Kidney tubule cell (primary cell): ENCODE measurements at regions not wholly inside any gene's neighbourhood (a gene's known extent, or its start where the extent isn't known, plus 50 kb on each side); places are given as distances from the start of the nearest gene placed in this dataset.
"Not testable (repeated sequence)": the region's sequence is repeated elsewhere in the genome, so short reads cannot be mapped to it uniquely, and the experiment has no call there.

Source experiments
- DNase-seq: peaks from one replicate; pipeline ENCODE4 v3.0.0-alpha.2; 2018; ENCODE audit warnings: low spot score

DNA sequence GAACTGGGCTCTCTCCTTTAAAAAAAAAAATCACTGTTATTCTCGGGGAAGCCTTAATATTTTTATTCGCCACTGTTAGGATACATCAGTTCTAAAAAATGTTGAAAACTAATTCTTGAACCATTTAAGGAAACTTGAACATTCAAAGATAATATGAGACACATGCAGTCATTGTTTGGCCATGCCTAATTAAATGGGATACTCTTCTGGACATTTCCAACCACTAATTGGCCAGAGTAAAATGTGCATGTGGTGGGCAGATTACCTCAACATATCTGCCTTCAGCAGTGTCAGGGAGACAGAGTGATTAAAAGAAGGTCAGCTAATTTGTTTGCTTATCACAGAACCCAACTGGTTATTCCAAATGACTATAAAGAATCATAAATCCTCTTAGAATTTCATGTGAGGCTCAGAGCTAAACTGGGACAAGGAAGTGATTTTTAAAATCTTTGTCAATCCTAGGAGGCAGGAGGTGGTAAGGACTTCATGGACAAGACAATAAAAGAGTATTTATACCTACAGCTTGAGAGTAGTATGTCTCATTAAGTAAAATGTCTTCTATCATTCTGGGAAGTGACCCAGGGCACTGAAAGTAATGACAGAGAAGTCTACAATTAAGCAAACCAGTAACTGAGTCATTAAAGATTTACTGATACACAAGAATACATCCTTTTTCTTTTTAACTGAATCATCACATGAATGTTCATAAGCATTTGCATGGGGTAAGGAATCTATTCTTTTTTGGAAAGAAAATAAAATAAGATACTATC is 242.9 kb upstream of the TRPM3 start:
- peak; percentile 1 for DNase-seq

DNA sequence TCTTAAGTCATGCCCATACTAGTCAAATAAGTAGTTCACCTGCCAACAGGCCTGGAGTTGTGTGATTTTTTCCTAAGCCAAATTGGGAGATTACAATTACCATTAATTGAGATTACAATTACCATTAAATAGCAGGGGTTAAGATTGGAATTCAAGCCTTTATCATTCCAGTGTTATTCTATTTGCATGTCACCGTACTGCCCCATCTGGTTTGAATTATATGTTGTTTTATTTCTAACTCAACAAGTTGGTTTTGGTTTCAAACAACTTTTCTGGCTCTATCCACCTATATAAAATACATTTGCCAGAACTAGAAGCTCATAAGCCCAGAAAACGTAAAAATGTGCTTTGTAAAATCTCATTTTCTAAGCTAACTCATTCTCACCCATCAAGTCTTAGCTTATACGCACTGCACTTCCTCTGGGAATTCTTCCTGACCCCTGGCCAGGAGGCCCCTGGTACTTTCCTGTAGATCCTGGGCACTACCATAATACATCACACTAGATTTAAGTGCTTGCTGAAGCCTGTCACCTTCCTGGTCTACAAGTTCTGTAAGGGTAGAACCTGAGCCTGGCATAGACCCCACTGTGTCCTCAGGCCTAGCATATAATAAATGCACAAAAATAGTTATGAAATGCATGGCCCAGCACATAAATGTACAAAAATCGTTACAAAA is 242.0 kb upstream of the TRPM3 start:
- no peak for DNase-seq

DNA sequence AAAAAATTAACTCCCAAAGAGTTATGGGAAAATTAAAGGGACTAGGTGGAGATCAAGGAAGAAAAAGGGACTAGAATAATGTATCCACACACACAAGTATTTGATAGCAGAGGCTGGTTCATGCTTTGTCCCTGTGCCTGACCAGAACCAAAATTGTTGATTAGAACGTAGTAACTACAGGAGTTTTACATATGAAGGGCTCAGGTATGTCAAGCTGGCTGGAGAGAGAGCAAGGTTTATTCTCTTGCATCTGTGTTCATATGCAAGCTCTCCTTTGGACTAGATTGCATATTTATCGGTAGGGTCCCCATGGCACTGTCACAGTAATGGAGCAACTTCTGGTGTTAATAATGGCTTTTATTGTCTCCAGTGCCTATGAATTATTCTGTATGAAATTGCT is 239.9 kb upstream of the TRPM3 start:
- DNase-seq = no peak

DNA sequence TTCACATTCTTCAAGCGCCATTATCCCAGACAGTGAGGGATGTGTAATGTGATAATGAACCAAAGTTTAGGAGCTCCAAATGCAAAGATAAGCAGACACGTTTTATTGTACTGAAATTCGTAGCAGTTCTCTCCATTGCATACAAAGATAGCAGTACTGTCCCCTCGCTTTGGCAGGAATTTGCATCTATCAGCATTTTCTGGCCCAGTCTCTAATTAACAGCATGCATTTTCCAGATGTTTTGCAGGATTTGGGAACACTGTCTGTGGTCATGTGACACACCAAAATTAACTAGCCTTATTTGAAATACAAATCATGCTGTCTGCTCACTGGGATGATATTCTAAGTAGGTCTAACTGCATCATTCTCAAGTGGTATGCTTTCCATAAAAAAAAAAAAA is 235.9 kb upstream of the TRPM3 start:
- DNase-seq = no peak

DNA sequence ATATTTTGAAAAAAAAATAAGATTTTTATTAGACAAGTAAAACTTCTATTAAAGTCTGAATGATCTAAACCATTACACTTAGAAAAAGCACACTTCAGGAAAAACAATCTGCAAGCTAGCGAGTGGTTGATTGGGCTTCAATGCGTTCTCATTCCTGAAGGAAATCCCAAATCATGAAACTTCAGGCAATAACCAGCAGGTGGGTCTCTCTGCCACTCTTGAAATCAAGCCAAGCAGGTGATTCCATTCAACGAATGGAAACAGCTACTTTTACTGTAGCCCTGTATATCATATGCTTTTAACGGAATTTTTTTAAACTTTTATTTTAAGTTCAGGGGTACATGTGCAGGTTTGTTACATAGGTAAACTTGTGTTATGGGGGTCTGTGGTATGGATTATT is 234.5 kb upstream of the TRPM3 start:
- DNase-seq = no peak

DNA sequence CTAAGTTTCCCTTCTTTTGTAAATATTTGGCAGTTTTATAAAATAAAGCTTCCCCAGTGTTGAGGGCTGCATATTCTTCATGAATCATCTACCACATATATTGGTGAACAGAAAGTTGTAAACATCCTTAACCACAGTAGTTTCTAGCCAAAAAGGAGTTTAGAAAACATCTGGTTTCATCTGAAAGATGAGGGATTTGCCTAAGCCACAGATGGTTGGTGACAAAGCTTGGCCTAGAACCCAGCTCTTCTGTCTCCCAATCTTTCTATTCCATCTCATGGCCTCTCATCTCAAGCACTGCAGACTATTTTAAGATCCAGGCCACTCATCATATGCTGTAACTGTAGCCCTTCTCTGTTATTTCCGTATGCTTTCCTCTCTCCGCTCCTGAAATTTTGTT is 232.3 kb upstream of the TRPM3 start:
- DNase-seq = no peak

DNA sequence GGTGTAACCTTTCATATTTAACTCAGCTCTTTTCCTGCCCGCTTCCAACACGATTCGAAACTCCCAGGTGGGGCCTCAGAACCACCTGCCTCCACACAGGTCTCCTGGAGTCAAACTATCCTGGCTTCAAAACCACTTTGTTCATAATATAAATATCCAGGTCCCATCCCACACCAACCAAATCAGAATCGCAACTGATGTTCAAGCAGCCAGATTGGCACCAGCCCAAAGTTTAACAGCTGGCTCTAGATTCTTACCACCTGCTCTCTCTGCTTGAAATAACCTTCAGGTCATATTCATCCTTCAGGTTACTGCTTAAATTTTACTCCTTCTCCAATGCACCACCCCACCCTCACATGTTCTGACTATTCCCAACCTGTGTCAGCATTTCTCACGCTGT is 231.4 kb upstream of the TRPM3 start:
- DNase-seq = no peak

DNA sequence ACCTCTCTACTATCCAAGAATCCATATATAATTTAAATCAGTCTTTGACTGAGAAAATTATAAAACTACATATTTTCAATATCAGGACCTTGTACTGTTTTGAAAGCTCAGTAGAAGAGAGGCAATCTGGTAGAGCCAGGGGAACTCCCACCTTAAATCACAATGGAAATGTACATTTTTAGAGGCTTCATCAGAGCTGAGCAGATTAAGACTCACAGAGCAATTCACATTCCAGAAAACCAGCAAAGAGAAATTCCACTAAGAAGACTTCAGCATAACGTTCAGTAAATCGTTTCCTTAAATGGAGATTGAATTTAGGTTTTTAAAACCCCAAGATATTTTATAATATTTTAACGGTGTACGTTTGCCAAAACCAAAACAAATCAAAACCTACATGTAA is 227.8 kb upstream of the TRPM3 start:
- peak; percentile 23 for DNase-seq

DNA sequence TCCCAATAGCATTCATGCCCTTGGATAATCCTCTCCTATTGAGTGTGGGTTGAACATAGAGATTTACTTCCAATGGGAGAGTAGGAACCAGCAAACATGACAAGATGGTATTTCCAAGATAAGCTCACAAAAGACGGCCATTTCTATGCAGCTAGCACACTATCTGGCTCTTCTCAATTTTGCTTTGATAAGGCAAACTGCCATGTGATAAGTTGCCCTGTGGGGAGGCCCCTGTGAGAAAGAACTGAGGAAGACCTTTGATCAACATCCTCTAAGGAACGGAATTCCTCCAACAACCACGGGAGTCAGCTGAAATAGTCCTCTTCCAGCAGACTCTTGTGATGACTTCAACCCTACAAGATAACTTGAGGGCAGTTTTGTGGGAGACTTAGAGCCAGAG is 211.9 kb upstream of the TRPM3 start:
- DNase-seq = no peak

DNA sequence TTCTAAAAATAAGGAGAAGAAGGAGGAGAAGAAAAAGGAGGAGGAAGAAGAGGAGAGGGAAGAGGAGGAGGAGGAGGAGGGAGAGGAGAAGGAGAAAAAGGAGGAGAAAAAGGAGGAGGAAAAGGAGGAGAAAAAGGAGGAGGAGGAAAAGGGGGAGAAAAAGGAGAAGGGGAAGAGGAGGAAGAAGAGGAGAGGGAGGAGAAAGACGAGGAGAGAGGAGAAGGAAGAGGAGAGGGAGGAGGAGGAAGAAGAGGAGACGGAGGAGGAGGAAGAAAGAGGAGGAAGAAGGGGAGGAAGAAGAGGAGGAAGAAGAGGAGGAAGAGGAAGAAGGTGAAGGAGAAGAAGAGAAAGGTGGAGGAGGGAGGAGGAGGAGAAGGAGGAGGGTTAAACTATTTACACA is 210.2 kb upstream of the TRPM3 start:
- no peak for DNase-seq

DNA sequence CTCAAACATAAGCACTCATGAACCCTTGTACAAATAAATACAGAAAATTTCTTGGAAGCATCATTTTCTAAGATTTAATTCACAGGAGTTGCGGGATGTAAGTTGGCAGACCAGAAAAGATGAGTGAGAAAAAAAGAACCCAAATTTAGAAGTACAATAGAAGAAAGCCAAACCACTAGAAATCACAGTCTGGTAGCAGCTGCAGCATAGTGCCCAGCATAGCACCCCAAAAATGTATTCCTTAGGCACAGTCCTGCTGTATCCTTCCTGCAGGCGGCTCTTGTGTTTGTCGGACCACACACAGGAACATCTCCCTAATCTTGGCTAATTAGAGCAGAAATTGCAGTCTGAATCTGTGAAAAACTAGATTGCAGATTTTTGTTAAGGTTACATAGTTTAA is 208.5 kb upstream of the TRPM3 start:
- DNase-seq = no peak

DNA sequence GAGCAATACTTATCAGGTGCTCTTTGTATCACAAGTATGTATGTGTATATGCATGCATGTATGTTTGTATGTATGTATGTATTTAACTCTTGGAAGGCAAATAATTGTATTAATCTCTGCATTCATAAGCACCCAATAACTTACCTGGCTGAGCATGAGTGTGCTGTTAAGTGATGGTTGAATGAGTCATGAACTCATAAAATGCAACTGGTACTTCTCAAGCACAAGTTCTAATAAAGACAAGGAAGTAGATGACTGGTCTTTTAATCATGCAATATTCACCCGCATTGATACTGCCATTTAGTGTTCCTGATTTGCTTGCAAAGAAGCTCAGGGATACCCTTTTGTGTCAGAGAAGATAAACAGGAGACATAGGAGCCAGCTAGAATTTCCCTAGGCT is 204.9 kb upstream of the TRPM3 start:
- peak; percentile 65 for DNase-seq

DNA sequence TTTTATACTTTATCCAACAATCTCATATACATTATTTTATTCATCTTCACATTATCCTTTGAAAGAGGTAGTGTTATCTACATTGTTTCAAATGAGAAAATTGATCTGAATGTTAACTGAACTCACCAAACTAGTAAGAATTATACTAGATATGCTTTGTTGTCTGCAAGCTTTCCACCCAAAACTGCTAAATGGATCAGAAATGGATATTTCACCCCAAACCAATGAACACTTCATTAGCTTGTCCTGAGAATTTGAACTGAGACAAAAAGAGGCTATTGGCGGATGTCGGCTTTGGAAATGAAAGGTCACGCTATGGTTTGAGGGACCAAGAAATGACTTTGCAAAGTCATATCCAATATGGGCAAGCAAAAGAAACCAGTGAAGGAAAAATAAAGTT is 201.9 kb upstream of the TRPM3 start:
- DNase-seq = no peak

DNA sequence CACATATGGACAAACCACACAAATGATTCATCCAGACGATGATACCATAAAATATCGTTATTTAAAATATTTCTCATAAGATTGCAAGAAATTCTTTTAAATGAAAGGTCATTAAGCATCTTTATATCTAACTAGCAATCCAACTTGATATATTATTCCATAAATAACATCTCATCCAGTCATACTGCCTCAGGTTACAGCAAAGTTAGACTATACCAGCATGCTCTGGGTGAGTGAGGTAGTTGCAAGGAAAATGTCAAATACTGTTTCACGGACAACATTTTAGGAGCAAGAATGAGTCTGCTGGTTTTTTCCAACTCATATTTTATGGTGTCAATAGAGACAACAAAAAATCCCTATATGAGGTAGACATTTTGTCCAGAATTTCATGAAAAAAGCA is 200.9 kb upstream of the TRPM3 start:
- DNase-seq = no peak

DNA sequence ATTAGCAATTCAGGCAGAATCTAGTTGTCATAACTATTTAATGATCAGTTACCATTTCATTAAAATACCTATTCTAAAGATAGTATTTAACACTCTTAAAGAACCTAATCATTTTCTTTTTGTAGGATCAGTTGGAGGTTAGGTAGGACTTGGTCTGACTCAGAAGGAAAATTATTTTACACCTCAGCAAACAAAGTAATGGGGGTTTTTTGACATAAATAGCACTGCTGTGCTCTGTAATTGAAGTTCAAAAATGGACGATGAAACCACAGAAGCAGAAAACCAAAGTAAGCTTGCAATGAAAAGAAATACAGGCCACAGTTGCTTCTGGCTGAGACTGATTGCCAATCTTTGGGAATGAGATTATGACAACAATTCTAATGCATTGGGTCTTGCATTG is 187.0 kb upstream of the TRPM3 start:
- DNase-seq = no peak

DNA sequence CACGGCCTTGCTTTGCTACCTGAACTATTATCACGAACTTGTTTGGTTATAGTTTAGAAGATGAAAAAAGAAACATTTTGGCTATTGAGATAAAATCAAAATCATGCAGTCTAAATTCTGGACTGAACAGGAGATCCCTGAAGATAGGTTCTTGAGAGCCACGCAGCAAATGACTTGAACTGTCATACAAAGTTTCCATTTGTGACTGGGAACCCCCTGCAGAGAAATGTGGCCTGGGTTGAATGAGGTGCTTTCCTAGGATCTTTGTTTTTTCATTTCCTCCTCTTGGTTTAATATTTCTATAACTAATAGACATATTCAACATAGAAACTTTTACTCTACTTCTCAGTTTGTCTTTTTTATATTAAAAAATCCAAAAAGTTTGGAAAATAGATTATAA is 184.7 kb upstream of the TRPM3 start:
- DNase-seq = no peak

DNA sequence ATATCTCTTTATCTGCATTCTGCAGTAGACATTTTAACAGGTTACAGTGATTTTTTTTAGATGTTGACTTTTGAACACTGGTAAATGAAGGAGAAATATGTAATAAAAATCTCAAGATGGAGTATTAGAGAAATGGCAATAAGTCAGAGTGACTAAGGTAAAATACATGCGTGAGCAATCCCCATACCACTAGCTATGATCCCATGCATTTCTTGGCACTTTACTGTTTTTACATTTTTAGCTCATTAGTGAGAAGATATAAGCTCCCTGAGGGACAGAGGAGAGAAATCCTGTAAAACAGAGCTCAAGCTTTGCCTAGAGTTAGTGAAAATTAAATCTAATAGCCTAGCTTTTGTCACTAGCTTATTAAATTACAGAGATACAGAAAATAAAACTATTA is 181.9 kb upstream of the TRPM3 start:
- DNase-seq = no peak

DNA sequence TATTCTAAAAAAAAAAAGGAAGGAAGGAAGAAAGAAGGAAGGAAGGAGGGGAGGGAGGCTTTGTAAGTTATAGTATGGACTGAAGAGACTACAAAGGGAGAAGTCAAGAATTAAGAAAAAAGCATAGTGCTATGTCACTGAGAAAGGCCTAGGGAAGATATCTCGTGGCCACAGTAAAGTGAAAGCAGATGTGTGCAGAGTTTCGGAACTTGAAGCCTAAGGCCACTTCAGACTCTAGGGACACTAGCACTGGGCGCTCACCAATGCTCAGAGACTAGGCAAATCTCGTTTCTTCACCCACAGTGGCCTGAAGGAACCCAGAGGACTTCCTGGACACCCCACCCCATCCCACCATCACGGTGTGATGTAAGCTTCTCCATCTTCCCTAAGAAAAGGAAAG is 181.4 kb upstream of the TRPM3 start:
- no peak for DNase-seq

DNA sequence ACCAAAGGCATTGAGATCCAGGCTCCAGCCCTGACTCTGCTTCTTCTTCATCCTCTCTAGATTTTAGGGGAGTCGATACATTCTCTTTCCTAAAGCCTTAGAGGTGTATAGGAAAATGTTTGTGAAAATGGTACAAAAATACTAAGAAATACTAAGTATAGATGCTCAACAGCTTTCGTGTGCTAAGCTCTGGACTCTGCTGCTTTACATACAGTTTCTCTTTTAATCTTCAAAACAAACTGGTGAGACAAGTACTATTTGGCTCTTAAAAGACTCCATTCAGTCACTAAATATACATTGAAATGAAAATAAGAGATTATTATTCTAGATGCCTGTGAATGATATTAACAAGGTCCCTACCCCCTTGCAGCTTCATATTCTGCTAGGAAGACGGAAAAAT is 174.5 kb upstream of the TRPM3 start:
- DNase-seq = no peak

DNA sequence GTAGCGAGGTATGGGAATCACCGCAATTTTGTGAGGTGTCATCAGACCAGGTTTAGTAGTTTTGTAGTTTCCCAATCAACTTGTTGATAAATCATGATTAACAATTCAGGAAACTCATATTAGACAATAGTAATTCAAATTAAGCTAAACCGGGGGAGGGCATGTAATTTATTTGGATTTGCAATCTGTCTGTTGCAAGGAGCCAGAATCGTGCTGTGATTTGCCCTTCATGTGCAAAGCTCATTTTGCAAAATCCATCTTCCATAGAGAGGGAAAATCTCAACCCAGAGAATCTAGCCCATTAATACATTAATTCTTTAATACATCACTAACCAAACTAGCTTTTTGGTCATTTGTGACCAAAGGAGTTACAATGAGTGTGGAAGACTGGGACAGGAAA is 164.7 kb upstream of the TRPM3 start:
- no peak for DNase-seq

DNA sequence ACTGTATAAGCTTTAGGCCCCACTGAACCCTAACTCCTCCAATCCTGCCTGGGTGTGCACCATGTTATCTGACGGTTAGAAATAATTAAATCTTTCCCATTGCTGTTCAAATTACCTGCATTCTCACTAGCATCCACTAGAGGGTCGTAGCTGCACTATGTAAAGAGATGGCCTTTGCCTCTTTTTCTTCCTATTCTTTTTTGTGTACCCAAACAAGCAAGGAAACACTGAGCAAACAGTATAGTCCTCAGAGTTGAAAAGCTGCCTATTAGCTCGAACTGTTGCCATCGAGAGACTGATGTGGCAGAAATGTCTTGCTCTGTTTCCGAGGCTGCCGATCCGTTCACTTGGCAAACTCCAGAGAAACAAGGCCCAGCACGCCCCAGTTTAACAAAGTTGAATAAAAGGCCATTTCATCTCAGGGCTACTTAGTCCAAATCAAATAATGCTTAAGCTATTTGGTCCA is 163.8 kb upstream of the TRPM3 start:
- peak; percentile 67 for DNase-seq

DNA sequence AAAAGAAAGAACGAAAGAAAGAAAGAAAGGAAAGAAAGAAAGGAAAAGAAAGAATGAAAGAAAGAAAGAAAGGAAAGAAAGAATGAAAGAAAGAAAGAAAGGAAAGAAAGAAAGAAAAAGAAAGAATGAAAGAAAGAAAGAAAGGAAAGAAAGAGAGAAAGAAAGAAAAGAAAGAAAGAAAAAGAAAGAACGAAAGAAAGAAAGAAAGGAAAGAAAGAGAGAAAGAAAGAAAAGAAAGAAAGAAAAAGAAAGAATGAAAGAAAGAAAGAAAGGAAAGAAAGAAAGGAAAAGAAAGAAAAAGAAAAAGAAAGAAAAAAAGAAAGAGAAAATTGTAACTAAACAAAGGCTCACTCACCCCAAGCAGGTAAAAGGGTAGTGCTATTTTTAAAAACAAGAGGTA is 160.7 kb upstream of the TRPM3 start:
- not testable (repeated sequence) for DNase-seq

DNA sequence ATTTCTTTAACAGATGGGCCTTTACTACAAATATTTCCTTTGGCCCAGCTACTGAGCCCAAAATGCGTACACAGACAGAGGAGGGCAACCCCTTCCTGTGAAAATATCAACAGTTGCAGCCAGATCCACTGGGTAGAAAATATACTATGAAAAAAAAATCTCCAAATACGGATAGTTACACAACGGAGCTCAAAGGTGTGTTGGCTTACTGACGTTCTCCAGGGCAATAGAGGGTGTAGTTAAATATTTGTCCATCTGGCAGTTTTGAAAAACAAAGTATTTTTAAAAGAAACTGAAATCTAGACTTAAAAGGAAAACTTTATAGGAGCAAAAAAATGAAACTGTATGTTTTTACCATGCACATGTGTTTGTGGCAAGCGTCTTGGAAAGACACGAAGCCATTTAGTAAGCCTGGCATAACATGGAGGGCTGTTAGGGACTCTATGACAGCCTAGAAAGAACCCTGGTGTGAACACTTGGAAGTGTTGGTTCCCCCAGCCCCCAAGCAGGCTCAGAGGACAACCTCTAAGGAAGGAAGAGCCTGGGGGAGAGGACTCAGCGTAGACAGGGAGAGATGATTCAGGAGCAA is 157.8 kb upstream of the TRPM3 start:
- no peak for DNase-seq

DNA sequence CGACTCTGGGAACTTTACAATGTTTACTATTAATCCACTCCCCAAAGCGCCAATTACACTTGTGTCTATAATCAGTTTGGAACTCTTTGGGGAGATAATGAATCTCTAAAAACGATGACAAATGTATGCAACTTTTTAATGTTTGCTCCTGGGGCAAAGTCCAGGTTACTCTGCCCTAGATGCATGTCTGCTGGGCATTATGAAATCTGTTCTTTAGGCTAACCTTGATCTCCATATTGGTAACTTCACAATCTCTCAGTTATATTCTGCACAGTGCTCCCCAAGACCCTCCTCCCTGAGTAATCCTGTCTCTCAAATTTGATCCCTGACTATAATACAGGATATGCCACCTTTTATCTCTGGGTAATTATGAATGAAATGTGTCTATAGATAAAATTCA is 152.2 kb upstream of the TRPM3 start:
- DNase-seq = no peak
